Vagina (tissue), 2 donors: ENCODE measurements at regions not wholly inside any gene's neighbourhood (a gene's known extent, or its start where the extent isn't known, plus 50 kb on each side); places are given as distances from the start of the nearest gene placed in this dataset.

ENCODE experiments used
- CTCF ChIP-seq, 3 experiments: fragments of 450-650 bp in 2 of 3; fragments of 200-600 bp in 1 of 3; sonication (generic) in 1 of 3; IDR thresholded peaks; one replicate each; pipeline ENCODE4 v1.5.1; 2017 to 2019; ENCODE audit warnings: antibody characterized with exemption in 3 of 3, mild to moderate bottlenecking in 2 of 3, moderate library complexity in 2 of 3
- POLR2AphosphoS5 ChIP-seq, 2 donors: sonication (generic); formaldehyde crosslinking; IDR thresholded peaks; one replicate each; pipeline ENCODE4 v1.9.0; 2017; ENCODE audit warnings: antibody characterized with exemption in 2 of 2, mild to moderate bottlenecking in 2 of 2, low read depth in 1 of 2; ENCODE audit not compliant: insufficient read depth in 1 of 2

- TF ChIP-seq CTCF (IDR thresholded peaks at IDR 0.05), result no peak
- TF ChIP-seq POLR2AphosphoS5 (IDR thresholded peaks at IDR 0.05; ENCODE audit: insufficient read depth in 1 of 2, low read depth in 1 of 2), result no peak
These were observed 180.2 kb upstream of the SYT1 start for GRCh38 chr12:78684419-78684818.
